HG03565 (cell line): ENCODE measurements at regions not wholly inside any gene's neighbourhood (a gene's known extent, or its start where the extent isn't known, plus 50 kb on each side); places are given as distances from the start of the nearest gene placed in this dataset.
A peak's percentile ranks its signal among the peaks of the same experiment; 100 is the strongest.
"Not testable (repeated sequence)": the region's sequence is repeated elsewhere in the genome, so short reads cannot be mapped to it uniquely, and the experiment has no call there.

Experiments
- ATAC-seq: cut with Tn5 transposase; IDR thresholded peaks from one replicate; pipeline ENCODE4 v1.9.1; 2021; ENCODE audit warnings: mild to moderate bottlenecking, moderate library complexity; ENCODE audit not compliant: unreplicated experiment

GRCh38 chr5:124056326-124056990, 544.5 kb downstream of the CSNK1G3 start:
- ATAC-seq, result peak; percentile 70

GRCh38 chr5:124055751-124056150, 543.8 kb downstream of the CSNK1G3 start:
- no peak for ATAC-seq

- peak; percentile 35 for ATAC-seq
These were observed 542.6 kb downstream of the CSNK1G3 start for GRCh38 chr5:124054564-124054963.

- no peak for ATAC-seq
These were observed 541.4 kb downstream of the CSNK1G3 start for GRCh38 chr5:124053340-124053739.

GRCh38 chr5:124052201-124052600, 540.2 kb downstream of the CSNK1G3 start:
- no peak for ATAC-seq

GRCh38 chr5:124050120-124050770, 538.3 kb downstream of the CSNK1G3 start:
- ATAC-seq, result no peak

- no peak for ATAC-seq
These were observed 533.4 kb downstream of the CSNK1G3 start for GRCh38 chr5:124045412-124045811.

GRCh38 chr5:124044613-124045012, 532.6 kb downstream of the CSNK1G3 start:
- no peak for ATAC-seq

- no peak for ATAC-seq
These were observed 531.5 kb downstream of the CSNK1G3 start for GRCh38 chr5:124043456-124043855.

GRCh38 chr5:124040799-124041198, 528.8 kb downstream of the CSNK1G3 start:
- ATAC-seq, result no peak

- ATAC-seq, result no peak
These were observed 527.4 kb downstream of the CSNK1G3 start for GRCh38 chr5:124039410-124039809.

- ATAC-seq, result no peak
These were observed 524.8 kb downstream of the CSNK1G3 start for GRCh38 chr5:124036786-124037185.

GRCh38 chr5:124034963-124035362, 523.0 kb downstream of the CSNK1G3 start:
- peak; percentile 98 for ATAC-seq

GRCh38 chr5:124034083-124034700, 522.2 kb downstream of the CSNK1G3 start:
- ATAC-seq, result no peak

- no peak for ATAC-seq
These were observed 518.1 kb downstream of the CSNK1G3 start for GRCh38 chr5:124030043-124030491.

- no peak for ATAC-seq
These were observed 515.5 kb downstream of the CSNK1G3 start for GRCh38 chr5:124027441-124027840.

- no peak for ATAC-seq
These were observed 513.4 kb downstream of the CSNK1G3 start for GRCh38 chr5:124025306-124025845.

- no peak for ATAC-seq
These were observed 511.0 kb downstream of the CSNK1G3 start for GRCh38 chr5:124022966-124023365.

- no peak for ATAC-seq
These were observed 509.8 kb downstream of the CSNK1G3 start for GRCh38 chr5:124021776-124022175.

GRCh38 chr5:124021066-124021641, 509.2 kb downstream of the CSNK1G3 start:
- ATAC-seq, result no peak

- not testable (repeated sequence) for ATAC-seq
These were observed 505.3 kb downstream of the CSNK1G3 start for GRCh38 chr5:124017321-124017720.
